K562 (cell line): ENCODE measurements at regions not wholly inside any gene's neighbourhood (a gene's known extent, or its start where the extent isn't known, plus 50 kb on each side); places are given as distances from the start of the nearest gene placed in this dataset.
A peak's percentile ranks its signal among the peaks of the same experiment; 100 is the strongest.

Experiments used
- ATAC-seq: fragments of 200-7000 bp; cut with Tn5 transposase; 3 replicates; pipeline ENCODE4 v1.9.1; 2020; ENCODE audit warnings: moderate library complexity
- BruUV-seq: library from RNA; stranded (reverse); fragments of 400-500 nt; replicated peaks from 2 replicates; lab custom pipeline; 2021; lab: Mats Ljungman, UMichigan
- CTCF ChIA-PET: fragments of 300-600 bp; formaldehyde crosslinking; extraction: SDS; loops from one replicate; lab custom pipeline; 2021; ENCODE audit warnings: low intra/inter-chr PET ratio; lab: Yijun Ruan, JAX
- POLR2A ChIA-PET: fragments of 300-600, 350-650 bp; sonication (Branson Sonifier 250); formaldehyde crosslinking; extraction: SDS; loops from one replicate; lab custom pipeline; 2021; ENCODE audit warnings: antibody characterized with exemption, inconsistent platforms; lab: Yijun Ruan, JAX
- DNase-seq, 4 experiments: peaks; one replicate each; pipeline versions ENCODE4 v3.0.0 to v3.0.0-alpha.2; 2011 to 2018; ENCODE audit warnings: low spot score in 3 of 4, mixed read lengths in 3 of 4; ENCODE audit errors: extremely low read depth in 1 of 4
- FAIRE-seq: peaks from 2 replicates; lab custom pipeline; 2011; peaks lifted over from hg19 to GRCh38; lab: Jason Lieb, UNC
- H2AFZ ChIP-seq: 2 replicates; pipeline ENCODE4 v1.6.0; 2011; ENCODE audit warnings: low read depth, low read length, control low read depth, inconsistent platforms
- H3K27ac ChIP-seq: fragments of 200-600 bp; 3 replicates; pipeline ENCODE4 v1.8.0; 2011; ENCODE audit warnings: low read depth, mild to moderate bottlenecking, control low read depth, inconsistent platforms, low read length, moderate library complexity, mixed read lengths; ENCODE audit errors: extremely low read depth
- H3K27me3 ChIP-seq, 2 experiments: fragments of 300-600 bp in 1 of 2; 2 replicates in 1 of 2; 3 replicates in 1 of 2; pipeline versions ENCODE4 v1.6.0 to v1.8.0; 2011; ENCODE audit warnings: inconsistent platforms in 2 of 2, low read length in 2 of 2, mild to moderate bottlenecking in 1 of 2, mixed read lengths in 1 of 2, moderate library complexity in 1 of 2; ENCODE audit not compliant: control insufficient read depth in 2 of 2, insufficient read depth in 2 of 2
- H3K36me3 ChIP-seq: fragments of 300-600 bp; 3 replicates; pipeline ENCODE4 v1.8.0; 2011; ENCODE audit warnings: mild to moderate bottlenecking, low read length, inconsistent platforms; ENCODE audit not compliant: control insufficient read depth, insufficient read depth
- H3K4me1 ChIP-seq, 2 experiments: fragments of 200-600 bp in 1 of 2; replicated peaks in 1 of 2; 2 replicates in 1 of 2; 3 replicates in 1 of 2; pipeline versions ENCODE4 v1.5.1 to v1.8.0; 2011; ENCODE audit warnings: inconsistent platforms in 2 of 2, low read length in 2 of 2, mild to moderate bottlenecking in 1 of 2, mixed read lengths in 1 of 2, moderate library complexity in 1 of 2; ENCODE audit not compliant: control insufficient read depth in 2 of 2, insufficient read depth in 2 of 2
- H3K4me2 ChIP-seq: 2 replicates; pipeline ENCODE4 v1.6.1; 2011; ENCODE audit warnings: low read length, control low read depth, inconsistent platforms, mixed read lengths; ENCODE audit not compliant: insufficient read depth
- H3K4me3 ChIP-seq: fragments of 200-600 bp; sonication (generic), shearing (Covaris generic); 2 replicates; pipeline ENCODE4 v1.5.1; 2016; ENCODE audit warnings: control low read depth, inconsistent platforms
- H3K79me2 ChIP-seq: fragments of 200-600 bp; 3 replicates; pipeline ENCODE4 v1.8.0; 2011; ENCODE audit warnings: low read length, inconsistent platforms; ENCODE audit not compliant: control insufficient read depth, insufficient read depth
- H3K9ac ChIP-seq, 2 experiments: 2 replicates each; pipeline versions ENCODE4 v1.6.0 to v1.6.1; 2011; ENCODE audit warnings: low read depth in 2 of 2, low read length in 2 of 2, control low read depth in 1 of 2, inconsistent platforms in 1 of 2, mild to moderate bottlenecking in 1 of 2, mixed read lengths in 1 of 2; ENCODE audit not compliant: insufficient read depth in 1 of 2
- H3K9me1 ChIP-seq: one replicate; pipeline ENCODE4 v1.6.0; 2011; ENCODE audit warnings: inconsistent platforms, mild to moderate bottlenecking, low read length, moderate library complexity; ENCODE audit not compliant: control insufficient read depth, insufficient read depth
- H3K9me3 ChIP-seq: replicated peaks from 2 replicates; pipeline ENCODE4 v1.5.1; 2011; ENCODE audit warnings: low read depth, low read length, inconsistent platforms; ENCODE audit not compliant: control insufficient read depth, insufficient read depth
- H4K20me1 ChIP-seq: replicated peaks from 2 replicates; pipeline ENCODE4 v1.6.1; 2011; ENCODE audit warnings: low read length, inconsistent platforms, mixed read lengths; ENCODE audit not compliant: control insufficient read depth, insufficient read depth
- CREB1 ChIP-seq, 2 experiments: sonication (generic) in 1 of 2; formaldehyde crosslinking in 1 of 2; IDR thresholded peaks; 2 replicates each; pipeline versions ENCODE4 v1.6.1 to v1.8.0; 2012 to 2022; ENCODE audit warnings: inconsistent platforms in 1 of 2, mild to moderate bottlenecking in 1 of 2, missing genetic modification reagents in 1 of 2, moderate library complexity in 1 of 2
- GABPA ChIP-seq: fragments of 200-800 bp; sonication (Bioruptor generic); conservative IDR thresholded peaks from 2 replicates; pipeline ENCODE4 v1.6.1; 2016; ENCODE audit warnings: low read depth, missing genetic modification characterization, missing compliant biosample characterization
- GATA2 ChIP-seq: sonication (generic); formaldehyde crosslinking; IDR thresholded peaks from 2 replicates; pipeline ENCODE4 v1.4.0; 2020; ENCODE audit warnings: mild to moderate bottlenecking, missing genetic modification reagents
- KHSRP ChIP-seq: fragments of 450-650 bp; IDR thresholded peaks from 2 replicates; pipeline ENCODE4 v1.6.1; 2017
- MEF2D ChIP-seq: conservative IDR thresholded peaks from 2 replicates; pipeline ENCODE4 v1.6.1; 2016; ENCODE audit warnings: low read depth, missing genetic modification characterization, missing compliant biosample characterization
- MTA2 ChIP-seq: fragments of 450-650 bp; IDR thresholded peaks from 2 replicates; pipeline ENCODE4 v1.6.1; 2016; ENCODE audit warnings: low read depth
- RFX7 ChIP-seq: fragments of 250-450 bp; sonication (Bioruptor Pico); IDR thresholded peaks from 2 replicates; pipeline ENCODE4 v1.5.1; 2021; ENCODE audit warnings: mild to moderate bottlenecking
- SMARCA4 ChIP-seq: fragments of 450-650 bp; IDR thresholded peaks from 2 replicates; pipeline ENCODE4 v1.6.1; 2016
- SMARCA5 ChIP-seq: fragments of 450-650 bp; IDR thresholded peaks from 2 replicates; pipeline ENCODE4 v1.6.1; 2016
- SMC3 ChIP-seq: conservative IDR thresholded peaks from 2 replicates; pipeline ENCODE4 v1.6.1; 2011; ENCODE audit warnings: low read depth, low read length, improper control_type of control experiment; ENCODE audit not compliant: insufficient read depth
- TCFL5 ChIP-seq: fragments of 250-450 bp; sonication (Bioruptor Pico); conservative IDR thresholded peaks from 2 replicates; pipeline ENCODE4 v1.6.1; 2021; ENCODE audit warnings: mild to moderate bottlenecking, moderate library complexity, matching md5 sums
- ZNF197 ChIP-seq: fragments of 200-800 bp; sonication (Bioruptor generic); IDR thresholded peaks from 2 replicates; pipeline ENCODE4 v1.6.1; 2016; ENCODE audit warnings: low read depth, missing genetic modification characterization, missing compliant biosample characterization
- WGBS: fragments of 100-300 bp; shearing (Covaris generic); methylation state at CpG from one replicate; pipeline ENCODE4 v1.1.6; 2016; ENCODE audit warnings: low coverage, mixed read lengths; ENCODE audit not compliant: insufficient coverage; ENCODE audit errors: missing lambda C conversion rate; 5-methylcytosine and 5-hydroxymethylcytosine counted together
- in situ Hi-C: fragments of 300-500 bp; cut with MboI; formaldehyde crosslinking; loops from 4 replicates; pipeline ENCODE4 v1.15.0; 2018; ENCODE audit warnings: inconsistent platforms, mixed read lengths
- intact Hi-C: fragments of 100-400 bp; cut with micrococcal nuclease; formaldehyde crosslinking; loops from 2 replicates; pipeline ENCODE4 v1.14.2; 2022
- TF ChIP-seq, protein P1 (sequence below): fragments of 250-450 bp; sonication (Bioruptor Pico); IDR thresholded peaks from 2 replicates; pipeline ENCODE4 v1.4.0; 2020

- peak; percentile 75; the same call in 1 of the 2 replicates for TF ChIP-seq MEF2D (tag)
- peak; percentile 51; the same call in 1 of the 2 replicates for TF ChIP-seq ZNF197 (CRISPR knock-in tag)
Measured at GRCh38 chr12:112734859-112735695, 56.5 kb upstream of the RPH3A start (continued).

DNA sequence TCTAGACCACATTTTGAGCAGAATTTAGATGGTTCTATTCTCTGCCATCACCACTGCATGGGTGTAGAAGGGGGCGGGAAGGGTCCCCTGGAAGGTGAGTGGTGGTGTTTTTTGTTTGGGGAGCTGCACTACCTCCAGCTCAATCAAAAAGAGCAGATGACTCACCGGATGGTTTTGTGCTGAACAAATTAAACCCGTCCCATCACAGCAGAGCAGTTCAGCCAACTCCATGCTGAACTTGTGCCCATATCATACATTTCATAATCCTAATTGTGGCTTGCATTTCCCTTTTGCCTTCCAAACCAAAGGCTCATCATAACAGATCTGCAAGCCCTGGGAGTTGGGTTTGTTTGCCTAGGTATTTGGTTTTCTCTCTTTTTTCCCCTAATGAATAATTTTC is 53.0 kb upstream of the RPH3A start:
- no peak for ATAC-seq
- no peak overlapping the region for H3K4me3 ChIP-seq
- intact Hi-C loops (no loop called here), in situ Hi-C loops (no loop called here)
- CTCF ChIA-PET = no interaction called here
- H2AFZ ChIP-seq = no peak overlapping the region
- H3K27ac ChIP-seq = no peak overlapping the region
- BruUV-seq = no TSS peak
- no peaks in the 10 kb centered on the region for H3K9me1 ChIP-seq
- POLR2A ChIA-PET = interaction anchor here (0.6 to 2.0 kb wide), 3 partner anchors 10 to 961 kb away, joined by 3 to 9 read pairs (median 4); no protein-coding TSS in a partner anchor
- TF ChIP-seq TCFL5 (CRISPR knock-in tag) (no peak), KHSRP (no peak), SMC3 (no peak), GABPA (tag) (no peak), RFX7 (CRISPR knock-in tag) (no peak), SMARCA5 (no peak), CREB1 (IDR thresholded peaks at IDR 0.05) (no peak), CREB1 (CRISPR knock-in tag; IDR thresholded peaks at IDR 0.05) (no peak), SMARCA4 (no peak), MTA2 (no peak), GATA2 (CRISPR knock-in tag) (no peak)
- TF ChIP-seq, protein P1, sequence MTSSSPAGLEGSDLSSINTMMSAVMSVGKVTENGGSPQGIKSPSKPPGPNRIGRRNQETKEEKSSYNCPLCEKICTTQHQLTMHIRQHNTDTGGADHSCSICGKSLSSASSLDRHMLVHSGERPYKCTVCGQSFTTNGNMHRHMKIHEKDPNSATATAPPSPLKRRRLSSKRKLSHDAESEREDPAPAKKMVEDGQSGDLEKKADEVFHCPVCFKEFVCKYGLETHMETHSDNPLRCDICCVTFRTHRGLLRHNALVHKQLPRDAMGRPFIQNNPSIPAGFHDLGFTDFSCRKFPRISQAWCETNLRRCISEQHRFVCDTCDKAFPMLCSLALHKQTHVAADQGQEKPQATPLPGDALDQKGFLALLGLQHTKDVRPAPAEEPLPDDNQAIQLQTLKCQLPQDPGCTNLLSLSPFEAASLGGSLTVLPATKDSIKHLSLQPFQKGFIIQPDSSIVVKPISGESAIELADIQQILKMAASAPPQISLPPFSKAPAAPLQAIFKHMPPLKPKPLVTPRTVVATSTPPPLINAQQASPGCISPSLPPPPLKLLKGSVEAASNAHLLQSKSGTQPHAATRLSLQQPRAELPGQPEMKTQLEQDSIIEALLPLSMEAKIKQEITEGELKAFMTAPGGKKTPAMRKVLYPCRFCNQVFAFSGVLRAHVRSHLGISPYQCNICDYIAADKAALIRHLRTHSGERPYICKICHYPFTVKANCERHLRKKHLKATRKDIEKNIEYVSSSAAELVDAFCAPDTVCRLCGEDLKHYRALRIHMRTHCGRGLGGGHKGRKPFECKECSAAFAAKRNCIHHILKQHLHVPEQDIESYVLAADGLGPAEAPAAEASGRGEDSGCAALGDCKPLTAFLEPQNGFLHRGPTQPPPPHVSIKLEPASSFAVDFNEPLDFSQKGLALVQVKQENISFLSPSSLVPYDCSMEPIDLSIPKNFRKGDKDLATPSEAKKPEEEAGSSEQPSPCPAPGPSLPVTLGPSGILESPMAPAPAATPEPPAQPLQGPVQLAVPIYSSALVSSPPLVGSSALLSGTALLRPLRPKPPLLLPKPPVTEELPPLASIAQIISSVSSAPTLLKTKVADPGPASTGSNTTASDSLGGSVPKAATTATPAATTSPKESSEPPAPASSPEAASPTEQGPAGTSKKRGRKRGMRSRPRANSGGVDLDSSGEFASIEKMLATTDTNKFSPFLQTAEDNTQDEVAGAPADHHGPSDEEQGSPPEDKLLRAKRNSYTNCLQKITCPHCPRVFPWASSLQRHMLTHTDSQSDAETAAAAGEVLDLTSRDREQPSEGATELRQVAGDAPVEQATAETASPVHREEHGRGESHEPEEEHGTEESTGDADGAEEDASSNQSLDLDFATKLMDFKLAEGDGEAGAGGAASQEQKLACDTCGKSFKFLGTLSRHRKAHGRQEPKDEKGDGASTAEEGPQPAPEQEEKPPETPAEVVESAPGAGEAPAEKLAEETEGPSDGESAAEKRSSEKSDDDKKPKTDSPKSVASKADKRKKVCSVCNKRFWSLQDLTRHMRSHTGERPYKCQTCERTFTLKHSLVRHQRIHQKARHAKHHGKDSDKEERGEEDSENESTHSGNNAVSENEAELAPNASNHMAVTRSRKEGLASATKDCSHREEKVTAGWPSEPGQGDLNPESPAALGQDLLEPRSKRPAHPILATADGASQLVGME (CRISPR knock-in tag) = no peak
- WGBS = 0% methylated on average over 3 of the region's 3 CpGs
- no peak overlapping the region for H3K4me2 ChIP-seq
- peaks cover 0 to 2% of the 10 kb centered on the region in 2 experiments; a peak in 1 of 5 replicates for H3K27me3 ChIP-seq
- H3K9me3 ChIP-seq = no peaks in the 10 kb centered on the region
- no peak for DNase-seq
- peaks cover 0 to 8% of the 10 kb centered on the region in 2 experiments; a peak in 1 of 5 replicates for H3K4me1 ChIP-seq
- no peaks in the 10 kb centered on the region for H4K20me1 ChIP-seq
- no peak for FAIRE-seq
- no peaks in the 10 kb centered on the region for H3K79me2 ChIP-seq
- no peak overlapping the region for H3K9ac ChIP-seq
- no peaks in the 10 kb centered on the region for H3K36me3 ChIP-seq
